Activated naive CD4-positive, alpha-beta T cell treated with anti-CD3 and anti-CD28 coated beads, Interleukin-2, amount 50 U/mL, for 24 hours (primary cell): ENCODE measurements at regions not wholly inside any gene's neighbourhood (a gene's known extent, or its start where the extent isn't known, plus 50 kb on each side); places are given as distances from the start of the nearest gene placed in this dataset.
"Not testable (repeated sequence)": the region's sequence is repeated elsewhere in the genome, so short reads cannot be mapped to it uniquely, and the experiment has no call there.

Experiments used
- H3K27ac Mint-ChIP-seq: one replicate; pipeline ENCODE4 v1.8.0; 2021; ENCODE audit warnings: mild to moderate bottlenecking, mixed read lengths
- H3K27me3 Mint-ChIP-seq: one replicate; pipeline ENCODE4 v1.8.0; 2021; ENCODE audit warnings: mixed read lengths
- H3K36me3 Mint-ChIP-seq: one replicate; pipeline ENCODE4 v1.8.0; 2021; ENCODE audit warnings: mixed read lengths
- H3K4me1 Mint-ChIP-seq: one replicate; pipeline ENCODE4 v1.8.0; 2021; ENCODE audit warnings: mixed read lengths
- H3K4me3 Mint-ChIP-seq: one replicate; pipeline ENCODE4 v1.8.0; 2021; ENCODE audit warnings: mild to moderate bottlenecking, mixed read lengths
- H3K9me3 Mint-ChIP-seq: one replicate; pipeline ENCODE4 v1.8.0; 2021; ENCODE audit warnings: mixed read lengths

DNA sequence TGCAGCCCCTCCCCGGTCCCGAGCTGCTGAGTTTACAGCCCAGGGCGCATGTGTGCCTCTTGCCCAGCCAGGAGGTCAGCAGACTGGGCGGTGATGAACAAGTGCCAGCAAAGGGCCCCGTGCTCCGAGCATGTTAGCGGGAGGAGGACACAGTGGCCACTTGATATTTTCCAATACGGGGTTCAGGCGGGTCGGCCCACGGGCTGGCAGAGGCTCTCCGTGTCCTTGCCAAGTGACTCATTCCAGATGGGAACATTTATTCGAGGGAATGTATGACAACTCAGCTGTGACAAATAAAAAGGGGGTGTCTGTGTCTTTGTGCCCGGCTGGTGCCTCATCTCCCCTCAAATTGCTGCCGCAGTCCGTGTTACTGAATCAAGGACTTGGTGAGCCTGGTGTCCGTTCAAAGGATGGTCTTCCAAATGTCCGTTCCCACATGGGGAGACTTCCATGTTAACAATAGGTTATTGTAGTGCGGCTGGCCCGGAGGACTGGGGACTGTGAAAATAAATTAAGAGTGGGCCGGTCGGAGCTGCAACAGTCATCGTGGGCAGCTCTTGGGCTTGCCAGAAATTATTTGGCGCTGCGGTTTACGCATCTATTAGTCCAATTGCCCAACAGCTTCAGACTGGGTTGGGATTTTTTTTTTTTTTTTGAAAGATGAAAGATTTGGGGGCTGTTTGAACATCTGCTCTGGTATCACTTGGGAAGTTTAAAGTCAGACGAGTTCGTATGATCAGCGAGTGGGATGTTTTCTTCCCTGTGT lies 174.0 kb upstream of the CIBAR2 start:
- Mint-ChIP-seq H3K4me1 (no peaks in the 10 kb centered on the region), H3K9me3 (no peaks in the 10 kb centered on the region), H3K27ac (peak overlapping the region; percentile 51), H3K36me3 (no peaks in the 10 kb centered on the region), H3K27me3 (no peaks in the 10 kb centered on the region), H3K4me3 (no peak overlapping the region)

DNA sequence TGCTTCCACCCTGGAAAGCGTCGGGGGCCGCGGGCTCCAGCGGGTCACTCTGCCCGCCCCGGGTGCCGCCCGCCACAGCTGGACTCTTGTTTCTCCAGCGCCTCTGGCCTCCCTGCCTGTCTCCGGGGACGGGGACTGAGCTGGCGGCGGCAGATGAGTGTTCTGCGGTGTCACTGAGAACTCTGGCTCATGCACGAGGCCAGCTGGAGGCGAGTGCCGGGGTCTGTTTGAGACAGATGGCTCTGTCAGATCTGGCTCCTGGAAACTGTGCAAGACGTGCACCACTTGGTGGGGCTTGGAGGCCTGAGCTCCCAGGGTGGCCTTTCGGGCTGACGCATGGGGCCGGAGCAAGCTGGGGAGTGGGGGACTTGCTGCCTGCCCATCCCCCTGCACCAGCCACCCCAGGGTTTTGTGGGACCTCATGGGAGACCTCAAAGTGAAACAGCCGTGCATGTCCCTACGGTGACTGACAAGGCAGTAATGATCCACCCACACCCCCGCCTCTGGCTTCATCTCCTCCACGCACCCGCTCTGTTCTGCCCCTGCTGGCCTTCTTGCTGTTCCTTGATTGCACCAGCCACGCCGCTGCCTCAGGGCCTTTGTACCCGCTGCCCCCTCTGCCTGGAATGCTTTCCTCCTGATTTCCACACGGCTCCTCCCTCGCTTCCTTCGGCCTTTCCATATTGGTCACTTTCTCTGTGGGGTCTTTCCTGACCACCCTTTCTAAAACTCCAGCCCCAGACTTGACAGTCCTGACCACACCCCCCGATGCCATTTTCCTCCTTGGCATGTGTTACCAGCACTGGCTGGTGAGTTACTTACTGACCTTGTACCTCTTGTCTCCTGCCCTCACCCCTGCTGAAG lies 174.9 kb upstream of the CIBAR2 start:
- no peaks in the 10 kb centered on the region for H3K36me3 Mint-ChIP-seq
- no peak overlapping the region for H3K4me3 Mint-ChIP-seq
- H3K27ac Mint-ChIP-seq, result no peak overlapping the region
- no peaks in the 10 kb centered on the region for H3K27me3 Mint-ChIP-seq
- no peaks in the 10 kb centered on the region for H3K9me3 Mint-ChIP-seq
- no peaks in the 10 kb centered on the region for H3K4me1 Mint-ChIP-seq

- not testable (repeated sequence) for H3K9me3 Mint-ChIP-seq, H3K27ac Mint-ChIP-seq
These were observed 175.5 kb upstream of the CIBAR2 start for GRCh38 chr16:85287815-85288109.

DNA sequence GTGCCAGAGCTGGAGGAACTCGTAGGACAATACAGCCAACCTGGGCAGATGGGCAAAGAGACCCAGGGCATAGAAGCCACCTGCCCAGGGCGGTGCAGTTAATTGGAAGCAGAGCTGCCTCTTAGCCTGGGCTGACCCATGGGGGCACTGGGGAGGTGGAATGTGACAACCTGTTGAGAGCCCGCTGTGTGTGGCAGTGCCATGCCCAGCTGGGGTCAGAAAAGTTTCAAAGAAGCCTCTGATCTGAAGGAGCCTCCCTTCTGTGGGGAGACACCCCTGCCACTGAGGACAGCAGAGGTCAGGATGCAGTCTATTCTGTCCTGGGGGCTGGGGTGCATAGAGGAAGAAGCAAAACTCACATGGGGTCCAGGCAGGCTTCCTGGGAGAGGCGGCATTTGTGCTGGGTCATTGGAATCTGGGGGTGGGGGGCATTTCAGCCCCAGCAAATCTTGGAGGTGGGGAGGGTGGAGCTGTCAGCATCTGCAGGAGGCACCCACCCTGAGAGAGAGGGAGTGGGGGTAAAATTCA lies 176.1 kb upstream of the CIBAR2 start:
- no peak overlapping the region for H3K4me3 Mint-ChIP-seq
- H3K9me3 Mint-ChIP-seq, result no peaks in the 10 kb centered on the region
- H3K27ac Mint-ChIP-seq, result no peak overlapping the region
- no peaks in the 10 kb centered on the region for H3K27me3 Mint-ChIP-seq
- no peaks in the 10 kb centered on the region for H3K36me3 Mint-ChIP-seq
- no peaks in the 10 kb centered on the region for H3K4me1 Mint-ChIP-seq

More at GRCh38 chr16:85287815-85288109, 175.5 kb upstream of the CIBAR2 start:
- H3K27me3 Mint-ChIP-seq, H3K4me3 Mint-ChIP-seq, H3K36me3 Mint-ChIP-seq, H3K4me1 Mint-ChIP-seq: not testable (repeated sequence)

- no peak overlapping the region for H3K4me3 Mint-ChIP-seq
- H3K27ac Mint-ChIP-seq, result no peak overlapping the region
- H3K36me3 Mint-ChIP-seq, result no peaks in the 10 kb centered on the region
- H3K4me1 Mint-ChIP-seq, result no peaks in the 10 kb centered on the region
- no peaks in the 10 kb centered on the region for H3K27me3 Mint-ChIP-seq
- H3K9me3 Mint-ChIP-seq, result no peaks in the 10 kb centered on the region
These were observed 176.8 kb upstream of the CIBAR2 start for GRCh38 chr16:85288869-85289660.

DNA sequence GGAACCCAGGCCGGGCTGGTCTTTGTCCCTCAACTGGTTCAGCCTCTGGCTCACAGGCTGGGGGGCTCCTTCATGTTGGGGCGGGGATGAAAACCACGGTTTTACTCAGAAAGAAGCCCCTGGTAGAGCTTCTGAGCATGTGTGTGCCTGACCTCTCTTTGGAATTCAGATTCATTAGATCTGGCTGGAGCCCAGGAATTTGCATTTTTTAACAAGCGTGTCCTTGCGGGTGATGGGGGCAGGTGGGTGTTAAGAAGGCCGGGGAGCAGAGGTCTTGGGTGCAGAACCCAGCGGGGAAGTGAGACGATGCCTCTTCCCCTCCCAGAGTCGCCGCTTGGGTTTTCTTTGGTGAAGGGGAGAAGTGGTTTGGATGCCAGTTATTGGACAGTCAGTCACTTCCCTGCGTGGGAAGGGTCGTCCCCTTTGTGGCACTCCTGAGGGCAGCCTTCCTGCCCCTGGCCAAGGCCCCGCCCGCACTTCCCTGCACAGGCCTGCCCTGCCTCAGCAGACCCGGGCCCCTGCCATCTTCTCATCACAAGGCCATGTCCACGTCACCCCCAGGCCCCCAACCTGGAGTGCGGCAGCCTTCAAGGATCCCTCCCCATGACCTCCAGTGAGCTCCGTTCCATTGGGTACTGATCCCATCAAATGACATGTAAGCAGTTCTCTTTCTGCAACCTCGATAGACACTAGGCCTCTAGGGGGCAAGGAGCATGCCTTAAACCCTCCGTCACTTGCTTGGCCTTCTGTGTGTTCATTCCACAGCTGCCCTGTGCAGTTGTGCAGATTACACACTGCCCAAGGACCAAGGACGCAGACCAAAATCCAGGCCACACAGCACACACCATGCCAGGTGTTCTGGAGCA lies 177.7 kb upstream of the CIBAR2 start:
- H3K27ac Mint-ChIP-seq, result no peak overlapping the region
- H3K4me1 Mint-ChIP-seq, result no peaks in the 10 kb centered on the region
- no peaks in the 10 kb centered on the region for H3K36me3 Mint-ChIP-seq
- no peaks in the 10 kb centered on the region for H3K9me3 Mint-ChIP-seq
- no peaks in the 10 kb centered on the region for H3K27me3 Mint-ChIP-seq
- no peak overlapping the region for H3K4me3 Mint-ChIP-seq

- no peaks in the 10 kb centered on the region for H3K36me3 Mint-ChIP-seq
- H3K27ac Mint-ChIP-seq, result no peak overlapping the region
- no peaks in the 10 kb centered on the region for H3K27me3 Mint-ChIP-seq
- H3K4me1 Mint-ChIP-seq, result no peaks in the 10 kb centered on the region
- H3K4me3 Mint-ChIP-seq, result no peak overlapping the region
- H3K9me3 Mint-ChIP-seq, result no peaks in the 10 kb centered on the region
These were observed 178.5 kb upstream of the CIBAR2 start for GRCh38 chr16:85290626-85291301.

DNA sequence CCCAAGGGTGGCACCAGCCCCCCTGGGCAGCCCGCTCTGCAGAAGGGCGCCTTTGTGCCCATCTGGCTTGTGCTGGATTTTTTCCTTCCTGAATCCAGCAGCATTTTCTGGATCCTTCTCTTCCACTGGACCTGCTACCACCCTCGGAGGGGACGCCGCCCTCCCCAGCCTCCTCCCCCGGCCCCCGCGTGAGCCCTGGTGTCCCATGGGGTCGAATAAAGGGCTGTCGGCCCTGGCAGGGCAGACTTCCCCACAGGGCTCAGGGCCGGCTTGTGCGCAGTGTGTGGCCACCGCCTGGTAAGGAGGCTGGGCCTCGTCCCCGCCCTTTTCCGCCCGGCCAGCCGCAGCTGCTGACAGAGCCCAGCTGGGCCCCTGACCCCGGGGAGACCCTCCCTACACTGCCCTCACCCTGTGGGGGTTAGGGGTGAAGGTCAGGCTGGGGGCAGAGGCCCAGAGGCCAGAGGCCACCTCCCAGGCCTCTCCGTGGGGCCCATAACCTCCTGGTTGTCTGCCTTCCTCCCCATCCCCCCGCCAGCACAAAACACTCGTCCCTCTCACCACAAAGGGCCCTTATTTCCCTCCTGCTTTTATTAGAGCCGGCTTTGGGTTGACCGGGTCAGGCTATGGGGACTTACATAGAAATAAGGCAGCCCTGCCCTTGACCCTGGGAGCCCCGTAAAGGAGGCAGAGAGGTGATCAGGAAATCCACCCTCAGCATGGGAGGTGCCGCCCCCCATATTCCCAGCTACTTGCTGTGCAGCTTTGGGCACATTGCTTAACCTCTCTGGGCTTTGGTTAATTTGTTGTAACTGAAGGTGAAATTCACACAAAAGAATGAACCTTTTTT lies 179.3 kb upstream of the CIBAR2 start:
- Mint-ChIP-seq H3K27ac (no peak overlapping the region), H3K27me3 (no peaks in the 10 kb centered on the region), H3K9me3 (no peaks in the 10 kb centered on the region), H3K36me3 (no peaks in the 10 kb centered on the region), H3K4me1 (no peaks in the 10 kb centered on the region), H3K4me3 (no peak overlapping the region)

DNA sequence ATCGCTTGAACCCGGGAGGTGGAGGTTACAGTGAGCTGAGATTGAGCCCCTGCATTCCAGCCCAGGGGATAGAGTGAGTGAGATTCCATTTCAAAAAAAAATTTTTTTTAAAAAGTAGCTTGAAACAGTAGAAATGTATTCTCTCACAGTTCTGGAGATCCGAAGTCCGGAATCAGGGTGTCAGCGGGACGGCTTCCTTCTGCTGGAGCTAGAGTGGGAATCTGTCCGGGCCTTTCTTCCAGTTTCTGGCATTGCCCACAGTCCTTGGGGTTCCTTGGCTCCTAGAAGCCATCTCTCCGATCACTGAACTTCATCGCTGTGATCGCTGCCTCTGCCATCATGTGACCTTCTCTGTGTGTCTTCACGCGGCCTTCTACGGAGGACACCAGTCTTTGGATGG lies 181.2 kb upstream of the CIBAR2 start:
- no peaks in the 10 kb centered on the region for H3K27me3 Mint-ChIP-seq
- H3K36me3 Mint-ChIP-seq, result no peaks in the 10 kb centered on the region
- H3K27ac Mint-ChIP-seq, result no peak overlapping the region
- no peak overlapping the region for H3K4me3 Mint-ChIP-seq
- no peaks in the 10 kb centered on the region for H3K4me1 Mint-ChIP-seq
- no peaks in the 10 kb centered on the region for H3K9me3 Mint-ChIP-seq

GRCh38 chr16:85293904-85294642 lies 181.8 kb upstream of the CIBAR2 start:
- Mint-ChIP-seq H3K27ac (no peak overlapping the region), H3K27me3 (no peaks in the 10 kb centered on the region), H3K4me3 (no peak overlapping the region), H3K9me3 (no peaks in the 10 kb centered on the region), H3K4me1 (no peaks in the 10 kb centered on the region), H3K36me3 (no peaks in the 10 kb centered on the region)

DNA sequence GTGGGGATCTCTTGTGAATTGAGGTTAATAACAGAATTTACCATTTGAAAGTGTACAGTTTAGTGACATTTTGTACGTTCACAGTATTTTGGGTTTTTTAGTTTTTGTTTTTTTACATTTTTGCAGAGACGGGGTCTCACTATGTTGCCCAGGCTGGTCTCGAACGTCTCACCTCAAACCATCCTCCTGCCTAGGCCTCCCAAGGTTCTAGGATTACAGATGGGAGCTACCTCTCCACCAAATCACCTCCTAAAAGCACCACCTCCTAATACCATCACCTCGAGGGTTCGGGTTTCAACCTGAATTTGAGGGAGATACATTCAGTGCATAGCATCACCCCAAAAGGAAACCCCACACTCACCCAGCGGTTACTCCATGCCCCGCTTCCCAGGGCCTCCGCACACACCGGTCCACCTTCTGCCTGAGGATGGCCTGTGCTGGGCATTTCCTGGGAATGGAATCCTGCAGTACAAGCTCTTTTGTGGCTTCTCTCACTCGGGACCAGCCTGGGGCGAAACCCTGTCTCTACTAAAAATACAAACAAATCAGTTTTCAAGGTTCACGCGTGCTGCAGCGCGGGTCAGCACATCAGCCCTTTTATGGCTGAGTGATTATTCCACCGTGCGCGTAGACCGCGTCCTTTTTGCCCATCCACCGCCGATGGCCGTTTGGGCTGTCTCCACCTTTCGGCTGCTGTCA lies 182.7 kb upstream of the CIBAR2 start:
- H3K27ac Mint-ChIP-seq, result no peak overlapping the region
- H3K27me3 Mint-ChIP-seq, result no peaks in the 10 kb centered on the region
- no peaks in the 10 kb centered on the region for H3K9me3 Mint-ChIP-seq
- no peak overlapping the region for H3K4me3 Mint-ChIP-seq
- H3K36me3 Mint-ChIP-seq, result no peaks in the 10 kb centered on the region
- H3K4me1 Mint-ChIP-seq, result no peaks in the 10 kb centered on the region

GRCh38 chr16:85296859-85297660 lies 184.8 kb upstream of the CIBAR2 start:
- Mint-ChIP-seq H3K9me3 (no peaks in the 10 kb centered on the region), H3K4me1 (no peaks in the 10 kb centered on the region), H3K27ac (no peak overlapping the region), H3K36me3 (no peaks in the 10 kb centered on the region), H3K4me3 (no peak overlapping the region), H3K27me3 (no peaks in the 10 kb centered on the region)
